SK-MEL-5 (cell line): ENCODE measurements at regions not wholly inside any gene's neighbourhood (a gene's known extent, or its start where the extent isn't known, plus 50 kb on each side); places are given as distances from the start of the nearest gene placed in this dataset.

Experiments used
- DNase-seq: peaks from one replicate; pipeline ENCODE4 v3.0.0-alpha.2; 2016; ENCODE audit warnings: low read depth, low spot score
- in situ Hi-C: cut with HindIII; loops from 2 replicates; pipeline ENCODE4 v1.10.0; 2016; ENCODE audit warnings: low sequenced_read_pairs, high pct_unique_total_duplicates, low pct_unique_long_range_greater_than_20kb

DNA sequence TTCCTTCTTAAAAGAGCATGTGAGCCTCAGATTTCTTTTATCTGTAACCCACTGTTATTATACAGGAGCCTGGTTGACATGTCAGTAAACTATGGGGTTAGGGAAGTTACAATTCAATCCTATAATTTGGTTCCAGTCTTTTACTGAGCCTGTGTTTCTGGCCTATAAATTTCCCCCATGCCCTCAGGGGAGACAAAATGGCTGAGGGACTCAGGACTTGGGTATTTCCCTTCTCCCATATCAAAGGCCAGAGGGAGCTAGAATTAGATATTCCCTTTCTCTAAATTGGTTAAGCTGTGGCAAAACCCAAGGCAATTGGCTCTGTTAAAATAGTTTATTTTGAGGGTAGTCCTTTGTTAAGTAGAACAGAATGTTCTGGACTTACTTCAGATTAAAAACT, 823.2 kb downstream of the TLE1 start:
- in situ Hi-C loops = no loop called here
- DNase-seq = no peak

DNA sequence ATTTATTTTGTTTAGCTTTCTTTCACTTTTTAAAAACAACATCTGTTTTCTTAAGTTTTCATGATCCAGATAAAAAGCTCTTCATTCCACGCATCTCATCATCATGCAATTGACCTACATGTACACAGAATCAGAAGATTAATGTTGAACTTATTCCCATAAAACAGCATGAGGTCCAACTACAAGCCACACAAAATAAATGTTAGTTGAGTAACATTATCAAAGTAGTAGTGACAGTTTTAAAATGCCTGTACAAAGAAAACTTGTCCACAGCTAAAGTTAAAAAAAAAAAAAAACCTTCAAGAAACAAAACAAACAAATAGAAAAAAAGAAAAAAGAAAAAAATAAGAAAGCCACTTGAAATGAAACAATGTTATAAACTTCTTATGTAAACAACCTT, 846.3 kb downstream of the TLE1 start:
- no peak for DNase-seq
- in situ Hi-C loops = no loop called here

DNA sequence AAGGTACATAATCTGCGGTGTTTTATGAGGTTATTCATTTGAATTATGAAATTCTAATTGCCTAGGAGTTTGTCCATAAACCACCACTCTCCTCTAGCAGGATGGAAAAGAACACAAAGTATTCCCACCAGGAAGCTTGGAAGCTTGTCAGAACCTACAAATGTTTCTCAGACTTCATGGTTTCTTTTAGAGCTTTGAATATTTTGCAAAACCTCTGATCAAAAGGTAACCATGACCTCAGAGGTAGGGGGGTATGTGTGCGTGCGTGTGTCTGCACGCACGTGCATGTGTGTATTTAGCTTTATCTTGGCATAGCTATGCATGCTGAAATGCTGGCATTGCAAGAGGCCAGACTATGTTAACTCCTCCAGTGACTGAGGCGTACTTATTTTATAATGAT, 847.0 kb downstream of the TLE1 start:
- no peak for DNase-seq

DNA sequence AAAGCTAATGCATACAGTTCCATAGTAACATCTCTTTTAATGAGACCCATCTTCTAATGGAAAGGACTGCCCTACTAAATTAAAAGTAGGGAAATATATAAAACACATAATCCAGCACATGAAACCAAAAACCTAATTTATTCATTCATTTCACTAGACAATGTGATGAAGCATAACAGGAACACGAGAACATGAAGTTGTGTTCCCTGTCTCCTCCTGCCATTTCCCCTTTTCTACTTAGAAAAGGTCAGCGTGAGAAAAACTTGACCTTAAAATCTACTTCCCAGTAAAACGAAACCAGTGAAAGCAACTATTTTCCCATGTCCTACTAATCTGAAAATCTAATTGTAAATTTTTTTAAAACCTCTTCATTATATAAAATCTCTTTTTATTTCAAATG, 847.5 kb downstream of the TLE1 start:
- in situ Hi-C loops = no loop called here
- DNase-seq = no peak

More for the DNA sequence above, 847.0 kb downstream of the TLE1 start:
- in situ Hi-C loops = no loop called here

DNA sequence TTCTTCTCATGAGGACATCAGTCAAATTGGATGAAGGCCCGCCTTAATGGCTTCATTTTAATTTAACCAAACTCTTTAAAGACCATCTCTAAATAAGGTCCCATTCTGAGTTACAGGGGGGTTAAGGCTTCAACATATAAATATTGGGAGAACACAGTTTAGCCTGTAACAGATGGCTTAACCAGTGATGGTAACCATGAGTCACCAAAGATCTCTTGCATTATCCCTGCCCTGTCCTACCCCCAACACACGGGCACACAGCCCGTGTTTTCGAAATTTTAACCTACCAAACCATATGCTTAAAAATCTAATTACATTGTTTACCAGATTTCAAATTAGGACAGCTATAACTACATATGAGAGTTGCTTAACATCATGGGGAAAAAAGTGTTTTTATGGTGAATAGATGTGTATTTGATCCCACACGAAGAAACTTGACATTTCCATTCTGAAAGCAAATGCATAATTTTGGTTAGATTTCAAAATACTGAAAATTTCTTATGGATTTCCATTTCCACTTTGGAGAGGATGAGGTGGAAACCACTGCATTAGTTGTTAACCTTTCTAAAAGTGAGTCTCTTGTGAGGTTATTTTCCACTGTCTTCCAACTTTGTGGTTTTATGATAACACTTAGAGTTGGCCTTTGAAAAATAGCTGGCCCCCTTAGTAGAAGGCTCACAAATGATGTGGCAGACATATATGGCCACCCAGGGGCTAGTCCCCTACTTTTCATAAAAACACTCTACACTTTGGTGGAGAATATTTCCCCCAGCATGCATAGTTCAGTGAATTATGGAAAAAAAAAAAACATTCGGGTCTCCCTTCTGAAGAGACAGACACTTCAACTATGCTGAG, 849.3 kb downstream of the TLE1 start:
- in situ Hi-C loops = no loop called here
- no peak for DNase-seq

DNA sequence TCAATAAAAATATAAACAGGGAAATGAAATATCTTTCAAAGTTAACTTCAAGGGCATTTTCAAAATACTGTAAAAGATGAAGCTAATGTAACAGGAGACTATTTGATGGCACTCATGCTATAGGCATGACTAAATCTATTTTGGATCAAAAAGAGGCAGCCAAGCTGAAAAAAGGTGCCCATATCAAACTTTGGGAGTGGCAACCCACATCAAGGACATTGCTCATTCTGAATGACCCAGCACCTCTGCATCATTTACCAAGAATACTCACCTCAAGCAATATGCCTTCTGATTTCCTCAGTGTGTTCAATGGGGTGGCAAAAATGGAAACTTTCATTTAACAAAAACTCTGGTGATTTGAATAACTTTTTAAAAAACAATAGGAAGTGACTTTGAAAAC, 853.3 kb downstream of the TLE1 start:
- in situ Hi-C loops = no loop called here
- no peak for DNase-seq

DNA sequence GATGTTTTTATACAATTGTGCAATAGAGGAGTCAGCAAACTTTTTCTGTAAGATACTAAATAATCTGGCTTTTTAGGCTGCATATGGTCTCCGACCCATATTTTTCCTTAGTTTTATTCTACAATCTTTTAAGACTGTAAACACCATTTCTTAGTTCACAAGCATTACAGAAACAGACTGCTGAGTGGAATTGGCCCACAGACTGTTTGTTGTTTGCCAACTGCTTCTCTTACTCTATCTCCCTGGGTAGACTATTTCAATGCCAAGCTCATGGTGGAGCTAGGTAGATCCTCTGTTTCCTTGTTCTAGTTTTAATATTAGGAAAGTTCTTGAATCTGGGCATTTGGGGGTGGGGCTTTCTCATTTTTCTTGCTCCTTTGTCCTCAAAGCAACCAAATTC, 857.6 kb downstream of the TLE1 start:
- DNase-seq = no peak

DNA sequence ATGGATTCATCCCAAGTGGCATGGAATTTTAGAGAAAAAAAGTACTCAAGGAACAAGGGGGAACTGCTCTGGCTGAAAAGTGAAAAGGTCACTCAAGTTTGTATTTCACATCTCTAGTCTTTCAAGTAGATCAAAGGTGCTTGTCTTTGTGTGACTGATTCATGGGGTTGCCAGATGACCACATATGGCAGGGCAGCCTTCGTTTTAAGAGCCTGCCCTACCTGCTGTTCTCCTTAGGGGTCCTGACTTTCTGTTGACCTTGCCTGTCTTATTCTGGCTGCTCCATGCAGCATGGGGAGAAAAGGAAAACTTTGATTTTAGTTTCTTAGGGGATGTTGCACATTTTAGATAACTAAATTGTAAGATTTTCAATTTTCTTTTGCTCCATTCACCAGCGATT, 877.7 kb downstream of the TLE1 start:
- DNase-seq = no peak
- in situ Hi-C loops = no loop called here

More for the DNA sequence above, 857.6 kb downstream of the TLE1 start:
- in situ Hi-C loops = no loop called here

DNA sequence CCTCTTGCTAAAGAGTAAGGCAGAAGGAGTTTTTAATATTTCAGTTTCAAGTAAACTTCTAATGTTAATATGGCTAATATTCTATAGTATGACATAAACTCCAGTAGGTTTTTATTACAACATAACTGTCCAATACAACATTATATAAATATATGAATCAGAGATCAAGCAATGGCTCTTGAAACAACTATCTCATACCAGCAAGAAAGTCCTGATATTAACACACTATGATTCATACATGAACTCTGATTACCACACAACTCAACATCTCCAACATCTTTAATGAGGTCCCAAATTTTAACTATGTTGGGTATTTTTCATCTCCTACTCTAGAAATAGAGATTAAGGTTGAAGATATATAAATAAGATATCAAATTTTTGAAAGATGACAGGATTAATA, 878.3 kb downstream of the TLE1 start:
- in situ Hi-C loops = no loop called here
- DNase-seq = no peak

DNA sequence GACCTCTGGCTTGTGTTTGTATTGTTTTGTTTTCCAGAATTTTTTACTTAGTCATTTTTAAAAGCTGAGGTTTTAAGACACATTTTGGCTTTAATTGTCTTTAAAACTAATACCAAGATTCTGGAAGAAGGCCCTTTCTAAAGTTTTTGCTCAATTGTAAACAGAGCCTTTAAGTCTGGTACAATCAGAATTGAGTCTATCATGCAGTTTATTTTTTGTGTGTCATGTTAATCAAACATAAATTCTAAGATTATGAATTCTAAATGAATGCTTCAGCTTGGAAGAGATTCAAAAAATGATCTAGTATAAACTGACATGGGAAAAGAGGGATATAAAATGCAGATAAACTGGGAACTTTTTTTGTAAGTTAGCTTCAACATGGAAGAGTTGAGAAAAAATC, 882.7 kb downstream of the TLE1 start:
- DNase-seq = no peak

DNA sequence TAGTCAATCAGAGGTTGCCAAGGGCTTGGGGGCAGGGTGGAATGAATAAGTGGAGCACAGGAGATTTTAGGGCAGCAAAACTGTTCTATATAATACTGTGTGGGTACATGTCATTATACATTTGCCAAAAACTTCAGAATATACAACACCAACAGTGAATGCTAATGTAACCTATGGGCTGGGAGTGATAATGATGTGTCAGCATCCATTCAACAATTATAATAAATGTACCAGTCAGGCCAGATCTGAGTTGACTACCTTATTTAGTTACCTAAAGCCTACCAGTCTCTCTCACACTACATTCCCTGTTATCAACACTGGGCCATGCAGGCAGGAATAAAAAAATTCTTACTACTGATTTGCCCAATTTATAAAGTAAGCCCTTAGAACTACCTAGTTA, 884.5 kb downstream of the TLE1 start:
- no peak for DNase-seq
- in situ Hi-C loops = no loop called here

More for the DNA sequence above, 882.7 kb downstream of the TLE1 start:
- in situ Hi-C loops = no loop called here

DNA sequence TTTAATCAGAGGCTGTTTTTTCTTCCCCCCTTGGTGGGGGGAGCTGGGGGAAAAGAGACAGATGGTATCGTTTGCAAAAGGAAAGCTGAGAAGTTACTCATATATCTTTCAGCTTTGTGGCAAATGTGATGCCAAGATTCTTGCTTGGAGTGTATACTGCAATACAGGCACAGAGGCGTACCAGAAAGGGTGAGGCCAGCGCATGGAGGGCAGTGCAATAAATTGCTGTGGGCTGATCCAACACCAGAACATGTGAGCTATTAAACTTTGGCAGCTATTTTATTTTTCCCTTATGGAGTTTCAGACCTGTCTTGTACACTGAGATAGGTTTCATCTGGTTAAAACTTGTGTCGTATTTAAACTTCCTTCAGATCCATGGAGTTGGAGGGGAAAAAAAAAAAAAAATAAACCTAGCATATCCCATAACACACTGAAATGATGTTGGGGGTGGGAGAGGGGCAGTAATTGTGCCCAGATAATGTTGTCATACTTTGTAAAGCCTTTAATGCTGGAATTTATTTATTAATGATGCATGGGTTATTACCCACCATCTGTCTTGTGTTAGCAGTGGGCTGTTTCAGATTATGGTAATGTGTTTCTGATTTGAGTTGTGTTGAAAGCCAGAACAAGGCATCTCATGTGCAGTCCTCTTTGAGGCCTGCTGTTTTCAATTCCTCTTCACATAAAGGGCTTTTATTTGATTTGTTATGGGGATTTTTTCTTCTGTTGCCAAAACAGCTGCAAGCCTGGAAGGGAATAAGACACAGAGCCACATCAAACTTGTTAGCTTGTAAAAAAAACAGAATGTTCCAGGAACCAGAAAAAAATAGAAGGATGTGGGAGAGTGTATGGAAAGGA, 891.3 kb downstream of the TLE1 start:
- in situ Hi-C loops = no loop called here
- DNase-seq = peak; percentile 73

DNA sequence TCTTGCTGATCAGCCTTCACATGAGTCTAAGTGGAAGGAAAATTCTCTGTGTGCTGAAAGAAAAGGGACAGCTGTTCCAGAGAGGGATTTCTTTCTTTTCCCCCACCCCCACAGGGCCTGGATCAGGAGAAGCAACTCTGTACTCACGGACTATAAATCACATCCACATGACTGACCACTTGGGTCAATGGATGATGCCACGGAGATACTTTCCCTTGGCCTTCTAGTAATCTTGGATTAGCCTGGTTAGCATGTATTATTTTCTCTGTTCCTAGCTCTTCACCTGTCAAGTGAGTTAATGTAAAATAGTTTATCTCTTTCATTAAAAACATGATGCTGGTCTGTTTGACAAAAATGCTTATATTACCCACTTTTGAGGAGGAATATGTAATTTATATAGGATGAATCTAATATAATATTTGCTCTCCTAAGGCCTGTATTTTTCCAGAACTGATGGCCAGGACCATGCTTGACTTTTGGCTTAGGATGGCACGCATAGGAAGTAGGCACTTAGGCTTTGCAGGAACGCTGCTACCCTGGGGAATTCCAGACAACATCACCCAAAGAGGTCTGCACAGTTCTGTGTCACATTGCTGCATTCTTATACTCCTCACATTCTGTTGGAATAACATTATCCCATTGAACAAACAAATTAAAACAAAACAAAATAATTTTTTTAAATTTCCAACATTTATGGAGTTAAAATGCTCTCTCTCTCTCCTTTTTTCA, 892.1 kb downstream of the TLE1 start:
- no peak for DNase-seq
- in situ Hi-C loops = no loop called here

DNA sequence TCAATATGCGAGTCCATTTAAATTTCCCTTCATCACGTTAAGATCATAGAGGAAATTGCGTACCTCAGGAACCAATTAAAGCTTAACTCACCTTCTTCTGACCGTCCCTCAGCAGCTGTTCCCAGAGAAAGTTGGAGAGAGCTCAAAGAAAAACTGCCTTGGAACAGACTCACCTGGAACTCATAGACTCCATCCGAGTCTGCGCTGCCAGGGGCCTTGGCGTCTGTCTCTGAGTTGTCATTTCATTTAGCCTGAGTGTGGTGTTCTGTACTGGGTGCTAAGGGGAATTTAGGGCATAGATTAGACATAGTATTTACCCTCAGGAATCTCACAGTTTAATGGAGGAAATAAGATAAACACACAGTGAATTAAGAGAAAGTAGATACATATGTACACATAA, 892.7 kb downstream of the TLE1 start:
- no peak for DNase-seq
- in situ Hi-C loops = no loop called here

DNA sequence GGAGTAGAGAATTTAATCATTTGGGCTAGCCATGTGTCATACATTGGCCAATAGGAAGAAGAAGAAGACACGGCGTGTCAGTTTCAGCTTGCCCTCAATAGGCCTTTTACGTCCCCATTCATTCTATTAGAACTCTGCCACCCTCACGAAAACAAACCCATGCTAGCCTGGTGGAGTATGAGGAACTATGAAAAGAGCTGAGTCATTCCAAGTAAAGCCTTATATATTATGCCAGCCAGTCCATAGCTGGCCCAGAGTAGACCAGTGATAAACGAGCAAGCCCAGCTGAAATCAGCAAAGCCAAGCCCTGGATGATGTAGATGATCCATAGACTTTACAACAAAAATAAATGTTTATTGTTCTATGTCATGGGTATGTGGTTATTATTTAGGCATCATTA, 895.1 kb downstream of the TLE1 start:
- in situ Hi-C loops = no loop called here
- DNase-seq = no peak

DNA sequence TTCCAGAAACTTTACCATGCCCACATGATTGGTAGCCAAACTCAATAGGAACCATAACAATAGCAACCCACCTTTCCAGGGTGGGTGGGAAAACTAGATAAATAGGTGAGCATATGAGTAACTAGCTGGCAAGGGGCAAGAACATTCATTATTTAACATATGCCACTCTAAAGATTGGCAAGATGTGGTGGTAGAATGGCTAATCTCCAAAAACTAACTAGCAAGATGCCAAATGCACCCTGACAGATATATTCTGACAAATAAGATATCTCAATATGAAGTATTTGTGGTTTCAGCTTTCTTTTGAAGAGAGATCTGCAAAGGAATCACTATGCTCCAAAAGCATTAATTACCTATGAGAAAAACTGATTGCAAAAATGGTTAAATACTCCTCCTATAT, 895.6 kb downstream of the TLE1 start:
- in situ Hi-C loops = no loop called here

DNA sequence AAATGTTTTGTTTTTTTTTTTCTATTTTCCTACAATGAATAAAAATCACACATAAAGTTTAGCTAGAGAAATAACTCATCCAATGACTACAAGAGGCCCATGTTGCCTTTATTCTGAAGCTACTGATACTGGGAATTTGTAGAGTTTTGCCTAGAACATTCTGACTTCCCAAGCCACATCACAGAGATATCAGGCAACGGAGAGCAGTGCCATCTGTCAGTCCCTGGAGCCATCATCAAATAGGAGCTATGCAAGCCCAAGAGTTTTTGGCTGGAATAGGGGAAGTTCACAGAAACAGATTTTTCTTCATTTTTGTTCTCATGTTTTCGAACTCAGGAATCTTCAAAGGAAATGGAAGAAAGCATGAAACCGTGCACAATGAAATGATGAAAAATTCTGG, 896.6 kb downstream of the TLE1 start:
- DNase-seq = no peak
- in situ Hi-C loops = no loop called here

More for the DNA sequence above, 895.6 kb downstream of the TLE1 start:
- DNase-seq = no peak

DNA sequence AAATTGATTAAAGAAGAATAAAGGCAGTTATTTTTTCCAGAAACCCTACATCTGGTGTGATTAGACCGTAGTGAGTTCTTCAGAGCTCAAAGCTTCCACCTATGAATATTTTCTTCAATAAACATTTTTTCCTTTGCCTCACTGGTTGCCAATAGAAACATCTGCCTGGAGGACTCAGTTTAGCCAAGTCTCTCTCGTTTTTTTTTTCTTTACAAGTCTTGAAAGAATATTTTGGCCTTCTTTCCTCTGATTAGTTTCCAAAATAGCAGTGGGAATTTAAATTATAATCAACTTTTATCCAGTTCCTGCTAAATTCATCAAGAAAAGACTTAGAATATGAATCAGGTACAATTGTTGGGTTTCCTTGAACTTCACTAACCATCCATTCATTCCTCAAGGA, 897.5 kb downstream of the TLE1 start:
- in situ Hi-C loops = no loop called here

More for the DNA sequence above, 897.5 kb downstream of the TLE1 start:
- DNase-seq = no peak
